K562 (cell line): ENCODE measurements at regions not wholly inside any gene's neighbourhood (a gene's known extent, or its start where the extent isn't known, plus 50 kb on each side); places are given as distances from the start of the nearest gene placed in this dataset.

Experiments
- BRD4 ChIP-seq: fragments of 200-600 bp; sonication (generic); IDR thresholded peaks from 2 replicates; pipeline ENCODE4 v1.6.1; 2017; ENCODE audit warnings: inconsistent platforms
- CTCFL ChIP-seq: IDR thresholded peaks from 2 replicates; pipeline ENCODE4 v1.6.1; 2011; ENCODE audit warnings: borderline replicate concordance, low read depth, mild to moderate bottlenecking, moderate library complexity, low read length; ENCODE audit not compliant: insufficient read depth, poor library complexity, severe bottlenecking
- CXXC5 ChIP-seq: fragments of 250-450 bp; sonication (Bioruptor Pico); IDR thresholded peaks from 2 replicates; pipeline ENCODE4 v1.8.0; 2022; ENCODE audit warnings: inconsistent platforms, mild to moderate bottlenecking, moderate library complexity
- DACH1 ChIP-seq: fragments of 450-650 bp; IDR thresholded peaks from 2 replicates; pipeline ENCODE4 v1.6.1; 2018; ENCODE audit not compliant: partially characterized antibody
- E2F1 ChIP-seq: sonication (generic); formaldehyde crosslinking; IDR thresholded peaks from 2 replicates; pipeline ENCODE4 v1.8.1; 2023; ENCODE audit warnings: mild to moderate bottlenecking, missing genetic modification reagents, moderate library complexity
- FOXA1 ChIP-seq: fragments of 450-650 bp; IDR thresholded peaks from 2 replicates; pipeline ENCODE4 v1.6.1; 2016; ENCODE audit warnings: mild to moderate bottlenecking, borderline replicate concordance
- HDAC1 ChIP-seq, 2 experiments: fragments of 450-650 bp; IDR thresholded peaks; 2 replicates each; pipeline ENCODE4 v1.6.1; 2016 to 2017; ENCODE audit warnings: inconsistent platforms in 1 of 2, mild to moderate bottlenecking in 1 of 2, moderate library complexity in 1 of 2
- HDAC2 ChIP-seq: fragments of 450-650 bp; IDR thresholded peaks from 2 replicates; pipeline ENCODE4 v1.6.1; 2016; ENCODE audit warnings: mild to moderate bottlenecking
- HOXB6 ChIP-seq: fragments of 250-450 bp; sonication (Bioruptor Pico); IDR thresholded peaks from 2 replicates; pipeline ENCODE4 v1.5.1; 2022; ENCODE audit warnings: mild to moderate bottlenecking, borderline replicate concordance
- KDM2B ChIP-seq: fragments of 250-450 bp; sonication (Bioruptor Pico); IDR thresholded peaks from 2 replicates; pipeline ENCODE4 v1.8.0; 2021; ENCODE audit warnings: mild to moderate bottlenecking, moderate library complexity
- LEF1 ChIP-seq: fragments of 450-650 bp; IDR thresholded peaks from 2 replicates; pipeline ENCODE4 v1.6.1; 2016; ENCODE audit warnings: mild to moderate bottlenecking
- MAFG ChIP-seq: fragments of 450-650 bp; conservative IDR thresholded peaks from 2 replicates; pipeline ENCODE4 v1.6.1; 2016; ENCODE audit warnings: missing genetic modification characterization, missing compliant biosample characterization
- MAX ChIP-seq: sonication (generic); formaldehyde crosslinking; IDR thresholded peaks from 2 replicates; pipeline ENCODE4 v1.9.0; 2022; ENCODE audit warnings: mild to moderate bottlenecking, missing genetic modification reagents
- NFATC3 ChIP-seq: fragments of 450-650 bp; IDR thresholded peaks from 2 replicates; pipeline ENCODE4 v1.6.1; 2017; ENCODE audit warnings: mild to moderate bottlenecking
- NR1H2 ChIP-seq: sonication (generic); formaldehyde crosslinking; IDR thresholded peaks from 2 replicates; pipeline ENCODE4 v1.4.0; 2020; ENCODE audit warnings: mild to moderate bottlenecking, missing genetic modification reagents
- NRF1 ChIP-seq, 2 experiments: fragments of 450-650 bp; IDR thresholded peaks in 1 of 2; conservative IDR thresholded peaks in 1 of 2; 2 replicates each; pipeline ENCODE4 v1.6.1; 2014; ENCODE audit warnings: mild to moderate bottlenecking in 2 of 2
- POLR3G ChIP-seq: IDR thresholded peaks from 2 replicates; pipeline ENCODE4 v1.6.1; 2011; ENCODE audit not compliant: insufficient read length, insufficient replicate concordance; ENCODE audit errors: extremely low read depth
- PRDM10 ChIP-seq: fragments of 450-650 bp; IDR thresholded peaks from 2 replicates; pipeline ENCODE4 v1.6.1; 2018; ENCODE audit not compliant: partially characterized antibody
- SAFB2 ChIP-seq: fragments of 200-400 bp; formaldehyde crosslinking; IDR thresholded peaks from 2 replicates; pipeline ENCODE4 v1.6.1; 2018; ENCODE audit warnings: borderline replicate concordance, low read length, low read depth, moderate library complexity; ENCODE audit not compliant: severe bottlenecking
- SP2 ChIP-seq: IDR thresholded peaks from 2 replicates; pipeline ENCODE4 v1.6.1; 2011; ENCODE audit warnings: mild to moderate bottlenecking, low read depth, low read length, moderate library complexity; ENCODE audit not compliant: poor library complexity, severe bottlenecking; ENCODE audit errors: extremely low read depth
- TRIM24 ChIP-seq, 2 experiments: fragments of 450-650 bp; IDR thresholded peaks; 2 replicates each; pipeline ENCODE4 v1.6.1; 2016
- ZNF830 ChIP-seq: fragments of 250-450 bp; sonication (Bioruptor Pico); IDR thresholded peaks from 2 replicates; pipeline ENCODE4 v1.5.0; 2021; ENCODE audit warnings: mild to moderate bottlenecking

- TF ChIP-seq SAFB2 (no peak), HOXB6 (no peak), PRDM10 (no peak), SP2 (no peak), HDAC2 (peak; percentile 64; the same call in 1 of the 2 replicates), E2F1 (CRISPR knock-in tag) (no peak), DACH1 (no peak), MAFG (tag) (no peak), TRIM24 (IDR thresholded peaks at IDR 0.05) (no peak), NR1H2 (CRISPR knock-in tag) (no peak), NRF1 (conservative IDR thresholded peaks at IDR 0.05 in 1 of 2, IDR thresholded peaks at IDR 0.05 in 1 of 2) (no peak; a peak in 1 of 4 replicates), CTCFL (no peak), ZNF830 (CRISPR knock-in tag) (no peak), HDAC1 (IDR thresholded peaks at IDR 0.05) (no peak), FOXA1 (no peak), POLR3G (no peak), LEF1 (no peak), CXXC5 (CRISPR knock-in tag) (peak; percentile 10; the same call in 1 of the 2 replicates), MAX (CRISPR knock-in tag) (0 out of 2 replicates have a peak, but pooled peaks have one; percentile 7), BRD4 (peak; percentile 82; the same call in 1 of the 2 replicates), KDM2B (CRISPR knock-in tag) (no peak), NFATC3 (no peak)
These were observed 138.9 kb downstream of the C9orf50 start (continued) for GRCh38 chr9:129481810-129482511.
